ENCODE measurements at regions not wholly inside any gene's neighbourhood (a gene's known extent, or its start where the extent isn't known, plus 50 kb on each side); places are given as distances from the start of the nearest gene placed in this dataset.

- TF ChIP-seq EZH2 (IDR thresholded peaks at IDR 0.05; ENCODE audit: insufficient read depth, low read length) (no peak), CTCF (IDR thresholded peaks at IDR 0.05; ENCODE audit: insufficient read depth, low read depth, low read length) (no peak)
- Histone ChIP-seq H2AFZ (ENCODE audit: low read depth, low read length) (no peak overlapping the region), H3K9ac (ENCODE audit: low read length) (no peak overlapping the region), H3K27me3 (ENCODE audit: insufficient read depth, low read length) (no peaks in the 10 kb centered on the region), H3K27ac (ENCODE audit: low read depth, low read length) (no peak overlapping the region), H4K20me1 (ENCODE audit: insufficient read depth, low read length) (no peaks in the 10 kb centered on the region), H3K79me2 (ENCODE audit: insufficient read depth, low read length) (no peaks in the 10 kb centered on the region), H3K36me3 (ENCODE audit: insufficient read depth, low read length) (no peaks in the 10 kb centered on the region), H3K9me3 (ENCODE audit: insufficient read depth, low read depth, low read length) (no peaks in the 10 kb centered on the region), H3K4me3 (ENCODE audit: insufficient read depth, low read depth, low read length) (no peak overlapping the region), H3K4me1 (ENCODE audit: insufficient read depth, low read length) (no peaks in the 10 kb centered on the region), H3K4me2 (ENCODE audit: low read length) (no peak overlapping the region)
- H3K9me3 Mint-ChIP-seq (ENCODE audit: unreplicated experiment), result peaks cover 3% of the 10 kb centered on the region
- no peaks in the 10 kb centered on the region for H3K27me3 Mint-ChIP-seq (ENCODE audit: low read depth, unreplicated experiment)
- FAIRE-seq (no peak), DNase-seq (ENCODE audit: low read depth) (no peak)
- no peaks in the 10 kb centered on the region for H3K36me3 Mint-ChIP-seq (ENCODE audit: low read depth, unreplicated experiment)
- no peak overlapping the region for H3K4me3 Mint-ChIP-seq (ENCODE audit: unreplicated experiment)
- peaks cover 3% of the 10 kb centered on the region for H3K4me1 Mint-ChIP-seq (ENCODE audit: low read depth, unreplicated experiment)
- H3K27ac Mint-ChIP-seq (ENCODE audit: unreplicated experiment), result no peak overlapping the region
Measured at GRCh38 chr5:44884036-44884435, 75.3 kb downstream of the MRPS30 start.

DNA sequence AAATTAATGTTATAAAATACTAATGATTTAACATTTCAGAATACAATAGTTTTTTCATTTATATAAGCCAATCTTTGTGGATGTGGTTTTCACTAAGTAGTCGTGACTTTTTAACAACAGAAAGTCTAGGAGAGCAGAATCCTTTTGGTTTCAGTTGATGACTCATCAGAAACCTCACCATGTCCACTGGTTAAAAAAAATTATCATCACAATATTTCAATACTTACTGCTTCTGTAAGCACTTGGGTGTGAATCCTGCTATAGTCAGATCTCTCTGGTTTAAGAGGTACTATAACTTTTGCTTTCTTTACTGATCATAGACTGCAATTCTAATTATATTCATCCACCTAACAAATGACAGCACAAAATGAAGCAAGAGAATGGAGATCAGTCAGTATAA, 77.2 kb downstream of the MRPS30 start:
- peaks cover 3% of the 10 kb centered on the region for H3K4me1 Mint-ChIP-seq (ENCODE audit: low read depth, unreplicated experiment)
- H3K36me3 Mint-ChIP-seq (ENCODE audit: low read depth, unreplicated experiment), result no peaks in the 10 kb centered on the region
- Histone ChIP-seq H2AFZ (ENCODE audit: low read depth, low read length) (no peak overlapping the region), H3K79me2 (ENCODE audit: insufficient read depth, low read length) (no peaks in the 10 kb centered on the region), H3K27ac (ENCODE audit: low read depth, low read length) (no peak overlapping the region), H3K36me3 (ENCODE audit: insufficient read depth, low read length) (no peaks in the 10 kb centered on the region), H4K20me1 (ENCODE audit: insufficient read depth, low read length) (no peaks in the 10 kb centered on the region), H3K9me3 (ENCODE audit: insufficient read depth, low read depth, low read length) (no peaks in the 10 kb centered on the region), H3K9ac (ENCODE audit: low read length) (no peak overlapping the region), H3K4me2 (ENCODE audit: low read length) (no peak overlapping the region), H3K4me3 (ENCODE audit: insufficient read depth, low read depth, low read length) (no peak overlapping the region), H3K27me3 (ENCODE audit: insufficient read depth, low read length) (no peaks in the 10 kb centered on the region), H3K4me1 (ENCODE audit: insufficient read depth, low read length) (no peaks in the 10 kb centered on the region)
- DNase-seq (ENCODE audit: low read depth) (peak; percentile 51), FAIRE-seq (peak; percentile 32)
- H3K27ac Mint-ChIP-seq (ENCODE audit: unreplicated experiment), result no peak overlapping the region
- H3K9me3 Mint-ChIP-seq (ENCODE audit: unreplicated experiment), result peaks cover 3% of the 10 kb centered on the region
- no peak overlapping the region for H3K4me3 Mint-ChIP-seq (ENCODE audit: unreplicated experiment)
- no peaks in the 10 kb centered on the region for H3K27me3 Mint-ChIP-seq (ENCODE audit: low read depth, unreplicated experiment)
- TF ChIP-seq EZH2 (IDR thresholded peaks at IDR 0.05; ENCODE audit: insufficient read depth, low read length) (no peak), CTCF (IDR thresholded peaks at IDR 0.05; ENCODE audit: insufficient read depth, low read depth, low read length) (no peak)

DNA sequence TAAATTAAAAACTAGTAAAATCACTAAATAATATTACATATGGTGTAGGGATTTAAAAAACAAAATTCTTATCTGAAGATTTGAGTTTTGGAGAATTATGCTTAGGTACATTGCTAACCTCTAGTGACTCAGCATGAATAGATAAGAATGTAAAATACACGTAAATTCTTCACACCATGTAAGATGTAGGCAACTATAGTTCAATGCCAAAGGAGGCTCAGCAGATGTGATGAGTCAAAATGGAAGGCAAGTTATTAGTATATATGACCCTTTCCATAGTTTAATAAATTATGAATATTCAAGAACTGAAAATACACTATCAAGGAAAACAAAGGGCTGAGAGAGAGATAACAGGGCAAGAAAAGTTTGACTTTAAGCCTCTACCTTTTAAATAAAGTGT, 79.0 kb downstream of the MRPS30 start:
- Mint-ChIP-seq H3K4me1 (ENCODE audit: low read depth, unreplicated experiment) (peaks cover 3% of the 10 kb centered on the region), H3K4me3 (ENCODE audit: unreplicated experiment) (no peak overlapping the region), H3K9me3 (ENCODE audit: unreplicated experiment) (peaks cover 5% of the 10 kb centered on the region), H3K36me3 (ENCODE audit: low read depth, unreplicated experiment) (no peaks in the 10 kb centered on the region), H3K27me3 (ENCODE audit: low read depth, unreplicated experiment) (no peaks in the 10 kb centered on the region), H3K27ac (ENCODE audit: unreplicated experiment) (no peak overlapping the region)
- Histone ChIP-seq H3K27me3 (ENCODE audit: insufficient read depth, low read length) (no peaks in the 10 kb centered on the region), H3K9me3 (ENCODE audit: insufficient read depth, low read depth, low read length) (no peaks in the 10 kb centered on the region), H3K9ac (ENCODE audit: low read length) (no peak overlapping the region), H3K36me3 (ENCODE audit: insufficient read depth, low read length) (no peaks in the 10 kb centered on the region), H3K4me1 (ENCODE audit: insufficient read depth, low read length) (no peaks in the 10 kb centered on the region), H2AFZ (ENCODE audit: low read depth, low read length) (no peak overlapping the region), H3K79me2 (ENCODE audit: insufficient read depth, low read length) (no peaks in the 10 kb centered on the region), H4K20me1 (ENCODE audit: insufficient read depth, low read length) (no peaks in the 10 kb centered on the region), H3K4me3 (ENCODE audit: insufficient read depth, low read depth, low read length) (no peak overlapping the region), H3K4me2 (ENCODE audit: low read length) (no peak overlapping the region), H3K27ac (ENCODE audit: low read depth, low read length) (no peak overlapping the region)
- no peak for FAIRE-seq
- TF ChIP-seq CTCF (IDR thresholded peaks at IDR 0.05; ENCODE audit: insufficient read depth, low read depth, low read length), result no peak
- no peak for TF ChIP-seq EZH2 (IDR thresholded peaks at IDR 0.05; ENCODE audit: insufficient read depth, low read length)
- DNase-seq (ENCODE audit: low read depth), result no peak

Measured in astrocyte (in vitro differentiated cells and primary cell).